Fibroblast of the aortic adventitia (primary cell): ENCODE measurements at regions not wholly inside any gene's neighbourhood (a gene's known extent, or its start where the extent isn't known, plus 50 kb on each side); places are given as distances from the start of the nearest gene placed in this dataset.

Experiments used
- DNase-seq: peaks from one replicate; pipeline ENCODE4 v3.0.0-alpha.2; 2010; ENCODE audit warnings: low read depth
- H3K4me3 ChIP-seq: 2 replicates; pipeline ENCODE4 v1.5.1; 2011; ENCODE audit warnings: low read depth, mild to moderate bottlenecking, control low read depth, low read length, moderate library complexity
- TF ChIP-seq, protein P1 (sequence below): IDR thresholded peaks from 2 replicates; pipeline ENCODE4 v1.5.1; 2011; ENCODE audit warnings: mild to moderate bottlenecking, low read length, control low read depth, inconsistent platforms; ENCODE audit not compliant: insufficient read depth

GRCh38 chr5:174159327-174160114 is 114.0 kb downstream of the NSG2 start:
- DNase-seq, result no peak
- TF ChIP-seq, protein P1, sequence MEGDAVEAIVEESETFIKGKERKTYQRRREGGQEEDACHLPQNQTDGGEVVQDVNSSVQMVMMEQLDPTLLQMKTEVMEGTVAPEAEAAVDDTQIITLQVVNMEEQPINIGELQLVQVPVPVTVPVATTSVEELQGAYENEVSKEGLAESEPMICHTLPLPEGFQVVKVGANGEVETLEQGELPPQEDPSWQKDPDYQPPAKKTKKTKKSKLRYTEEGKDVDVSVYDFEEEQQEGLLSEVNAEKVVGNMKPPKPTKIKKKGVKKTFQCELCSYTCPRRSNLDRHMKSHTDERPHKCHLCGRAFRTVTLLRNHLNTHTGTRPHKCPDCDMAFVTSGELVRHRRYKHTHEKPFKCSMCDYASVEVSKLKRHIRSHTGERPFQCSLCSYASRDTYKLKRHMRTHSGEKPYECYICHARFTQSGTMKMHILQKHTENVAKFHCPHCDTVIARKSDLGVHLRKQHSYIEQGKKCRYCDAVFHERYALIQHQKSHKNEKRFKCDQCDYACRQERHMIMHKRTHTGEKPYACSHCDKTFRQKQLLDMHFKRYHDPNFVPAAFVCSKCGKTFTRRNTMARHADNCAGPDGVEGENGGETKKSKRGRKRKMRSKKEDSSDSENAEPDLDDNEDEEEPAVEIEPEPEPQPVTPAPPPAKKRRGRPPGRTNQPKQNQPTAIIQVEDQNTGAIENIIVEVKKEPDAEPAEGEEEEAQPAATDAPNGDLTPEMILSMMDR, result no peak
- H3K4me3 ChIP-seq, result no peak overlapping the region

DNA sequence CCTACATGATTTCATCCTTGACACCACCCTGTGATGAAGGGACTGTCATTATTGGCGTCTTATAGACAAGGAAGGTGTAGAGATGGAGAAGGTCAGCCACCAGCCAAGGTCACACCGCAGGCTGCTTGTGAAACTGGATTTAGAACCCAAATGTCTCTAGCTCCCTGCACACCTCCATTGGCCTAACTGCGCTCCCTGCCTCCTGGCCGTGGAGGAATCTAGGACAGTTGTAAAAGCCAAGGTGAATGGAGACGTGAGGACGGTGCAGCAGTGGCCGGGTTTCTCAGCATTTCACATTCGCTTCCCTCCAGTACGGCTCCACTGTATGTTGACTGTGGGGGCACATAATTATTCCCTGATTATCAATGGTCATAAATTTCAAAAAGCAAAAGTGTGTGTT is 119.9 kb downstream of the NSG2 start:
- DNase-seq, result no peak
- TF ChIP-seq, protein P1, result no peak
- H3K4me3 ChIP-seq, result no peak overlapping the region

DNA sequence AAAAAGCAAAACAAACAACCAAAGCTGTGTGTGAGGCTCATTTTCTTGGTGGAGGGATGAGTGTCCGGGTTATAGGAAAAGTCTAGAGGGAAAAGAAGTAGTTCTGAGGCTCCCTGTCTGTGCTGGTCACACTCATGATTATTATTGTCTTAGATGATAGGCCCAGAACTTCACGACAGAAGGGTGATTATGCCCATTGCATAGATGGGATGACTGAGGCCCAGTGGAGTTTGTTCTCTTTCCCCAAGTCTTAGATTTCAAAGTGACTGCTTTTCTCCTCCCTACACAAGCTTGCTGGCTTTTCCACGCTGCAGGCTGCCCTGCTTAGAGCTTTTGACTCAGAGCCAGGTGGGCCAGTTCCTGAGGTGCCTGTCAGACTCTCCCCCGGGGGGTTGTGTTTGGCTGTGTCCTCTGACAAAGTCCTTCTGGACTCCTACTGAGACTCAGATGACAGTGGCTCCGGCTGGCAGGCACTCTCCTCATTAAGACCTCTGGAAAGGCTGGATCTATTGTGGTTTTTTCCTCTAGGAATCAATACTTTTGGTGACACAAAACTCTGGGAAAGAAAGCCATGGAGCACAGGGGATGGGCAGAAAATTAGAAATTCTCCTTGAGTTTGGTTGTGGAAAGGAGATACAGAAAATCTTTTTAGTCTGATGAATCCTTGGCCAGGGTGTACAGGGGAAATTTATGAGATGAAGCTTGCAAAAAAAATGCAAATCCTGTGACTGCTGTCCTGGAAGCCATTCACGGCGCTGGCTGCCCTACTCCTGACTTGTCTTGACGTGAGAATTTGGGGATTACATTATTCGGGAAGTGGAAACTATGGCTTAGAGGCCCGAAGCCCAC is 120.9 kb downstream of the NSG2 start:
- no peak for DNase-seq
- H3K4me3 ChIP-seq, result no peak overlapping the region
- TF ChIP-seq, protein P1, result no peak

DNA sequence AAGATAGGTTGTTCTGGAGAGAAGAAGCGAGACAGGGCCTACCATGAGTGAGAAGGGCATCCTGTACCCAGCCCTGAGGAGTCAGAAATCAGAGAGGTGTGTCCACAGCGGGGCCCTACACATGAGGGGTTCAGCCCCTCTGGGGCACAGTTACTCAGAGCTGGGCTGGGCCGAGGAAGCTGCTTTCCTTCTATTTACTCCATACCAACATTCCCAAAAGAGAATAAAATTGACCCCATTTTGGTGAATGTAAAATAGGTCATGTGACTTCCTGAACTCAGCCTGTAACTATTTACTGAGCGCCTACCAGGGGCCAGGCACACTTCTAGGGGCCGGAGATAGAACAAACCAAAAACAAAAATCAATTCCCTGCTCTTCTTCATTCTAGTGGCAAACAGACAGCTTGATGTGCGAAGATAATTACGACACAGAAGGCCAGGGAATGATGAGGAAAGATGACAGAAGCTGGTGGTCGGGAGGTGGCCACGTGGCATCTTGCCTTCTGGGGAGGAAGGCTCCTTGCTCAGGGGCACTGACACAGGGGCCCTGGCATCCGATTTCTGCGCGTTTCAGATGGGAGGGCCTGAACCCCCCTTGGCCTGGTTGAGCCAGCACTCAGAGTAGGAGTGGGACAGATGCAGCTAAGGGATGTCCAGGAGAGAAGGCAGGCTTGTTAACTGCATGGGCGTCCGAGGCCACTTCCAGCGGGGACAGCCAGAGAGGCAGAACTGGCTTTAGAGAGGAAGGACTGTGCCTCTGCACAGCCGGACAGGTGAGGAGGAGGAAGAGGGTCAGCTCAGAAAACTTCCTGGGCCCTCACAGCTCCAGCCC is 121.8 kb downstream of the NSG2 start:
- TF ChIP-seq, protein P1, result no peak
- H3K4me3 ChIP-seq, result no peak overlapping the region

DNA sequence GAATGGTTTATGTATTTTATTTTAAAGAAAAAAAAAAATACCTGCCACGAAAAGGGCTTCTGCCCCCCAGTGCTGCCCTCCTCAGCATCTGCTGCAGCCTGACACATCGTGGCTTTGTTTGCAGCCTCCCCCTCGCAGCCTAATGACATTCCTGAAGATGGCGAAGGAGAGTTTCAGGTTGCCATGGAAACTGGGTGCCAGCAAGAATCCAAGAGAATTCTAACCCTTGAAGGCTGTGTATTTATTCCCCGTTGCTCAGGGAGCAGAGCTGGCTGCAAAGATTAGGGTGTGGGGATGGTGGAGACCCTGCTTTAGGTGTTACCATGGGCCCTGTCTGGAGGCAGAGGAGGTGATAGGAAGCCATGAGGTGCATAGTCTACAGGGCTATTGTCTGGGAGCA is 126.6 kb downstream of the NSG2 start:
- DNase-seq, result no peak
- TF ChIP-seq, protein P1, result no peak
- no peak overlapping the region for H3K4me3 ChIP-seq

More for the DNA sequence above, 121.8 kb downstream of the NSG2 start:
- DNase-seq, result no peak

- no peak overlapping the region for H3K4me3 ChIP-seq
- no peak for DNase-seq
- TF ChIP-seq, protein P1, result no peak
These were observed 127.1 kb downstream of the NSG2 start for GRCh38 chr5:174172566-174172965.
